GM21737 (cell line): ENCODE measurements at regions not wholly inside any gene's neighbourhood (a gene's known extent, or its start where the extent isn't known, plus 50 kb on each side); places are given as distances from the start of the nearest gene placed in this dataset.

Experiments used
- ATAC-seq: cut with Tn5 transposase; IDR thresholded peaks from one replicate; pipeline ENCODE4 v1.9.1; 2021; ENCODE audit warnings: mild to moderate bottlenecking, moderate library complexity; ENCODE audit not compliant: unreplicated experiment

DNA sequence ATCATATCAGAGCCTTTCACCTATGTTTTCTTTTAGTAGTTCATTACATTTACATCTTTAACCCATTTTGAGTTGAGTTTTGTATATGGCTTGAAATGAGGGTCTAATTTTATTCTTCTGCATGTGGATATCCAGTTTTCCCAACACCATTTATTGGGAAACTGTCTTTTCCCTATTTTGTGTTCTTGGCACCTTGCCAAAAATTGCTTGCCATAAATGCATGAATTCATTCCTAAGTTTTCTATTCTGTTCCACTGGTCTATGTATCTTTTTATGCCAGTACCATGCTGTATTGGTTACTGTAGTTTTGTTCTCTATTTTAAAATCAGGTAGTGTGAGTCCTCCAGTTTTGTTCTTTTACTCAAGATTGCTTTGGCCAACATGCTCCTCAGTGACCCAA lies 144.0 kb upstream of the OBI1 start:
- ATAC-seq: no peak

DNA sequence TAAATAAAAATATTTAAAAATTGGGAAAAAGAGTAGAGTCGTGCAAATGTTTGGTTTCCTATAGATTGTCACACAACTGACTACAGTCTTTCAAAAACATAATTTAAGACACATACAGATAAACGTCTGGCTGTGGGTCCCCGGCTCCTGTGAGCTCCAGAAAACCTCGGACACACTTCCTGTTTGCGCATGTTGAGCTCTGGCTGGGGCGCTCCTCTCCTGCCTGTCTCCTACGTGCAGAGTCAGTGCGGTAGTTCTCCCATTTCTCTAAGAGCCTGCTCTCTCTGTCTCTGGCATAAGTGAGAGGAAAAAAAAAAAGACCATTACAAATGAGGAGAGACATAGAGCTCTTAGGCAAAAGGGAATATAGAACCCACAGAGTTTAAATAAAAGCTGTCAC lies 128.2 kb upstream of the OBI1 start:
- no peak for ATAC-seq

DNA sequence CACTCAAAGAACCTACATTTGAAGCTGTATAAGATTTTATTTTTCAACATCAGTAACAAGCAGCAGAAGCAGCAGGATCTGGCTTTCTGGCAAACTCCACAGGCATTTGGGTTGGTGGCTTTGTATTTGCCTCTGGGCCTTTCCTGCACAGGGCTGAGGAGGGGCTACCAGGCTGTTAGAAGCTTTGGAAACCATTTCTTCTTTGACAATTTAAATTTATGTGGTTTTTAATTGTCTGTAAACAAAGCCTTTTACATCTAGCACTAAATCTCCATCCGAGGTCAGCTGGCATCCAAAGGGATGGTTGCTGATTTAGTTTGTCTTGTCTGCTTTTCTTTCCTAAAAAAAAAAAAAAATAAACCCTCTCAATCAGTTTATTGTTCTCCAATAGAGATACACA lies 127.5 kb upstream of the OBI1 start:
- no peak for ATAC-seq

DNA sequence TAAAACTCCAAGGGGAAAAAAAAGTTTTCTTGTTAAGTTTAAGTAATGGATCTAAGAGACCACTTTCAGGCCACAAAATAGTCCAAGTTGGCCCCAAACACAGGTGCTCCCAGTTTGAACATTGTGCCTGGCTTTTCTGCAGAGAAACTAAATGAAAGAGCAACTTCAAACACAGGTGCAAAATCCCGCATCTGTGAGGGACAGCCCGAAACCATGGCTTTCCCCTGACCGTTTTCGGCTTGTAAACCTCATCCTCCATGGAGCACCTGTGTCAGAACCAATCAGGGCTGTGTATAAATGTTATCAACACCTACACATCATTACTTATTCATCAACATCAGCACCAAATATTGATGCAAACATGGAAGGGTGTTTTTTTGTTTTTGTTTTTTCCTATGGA lies 126.8 kb upstream of the OBI1 start:
- no peak for ATAC-seq

DNA sequence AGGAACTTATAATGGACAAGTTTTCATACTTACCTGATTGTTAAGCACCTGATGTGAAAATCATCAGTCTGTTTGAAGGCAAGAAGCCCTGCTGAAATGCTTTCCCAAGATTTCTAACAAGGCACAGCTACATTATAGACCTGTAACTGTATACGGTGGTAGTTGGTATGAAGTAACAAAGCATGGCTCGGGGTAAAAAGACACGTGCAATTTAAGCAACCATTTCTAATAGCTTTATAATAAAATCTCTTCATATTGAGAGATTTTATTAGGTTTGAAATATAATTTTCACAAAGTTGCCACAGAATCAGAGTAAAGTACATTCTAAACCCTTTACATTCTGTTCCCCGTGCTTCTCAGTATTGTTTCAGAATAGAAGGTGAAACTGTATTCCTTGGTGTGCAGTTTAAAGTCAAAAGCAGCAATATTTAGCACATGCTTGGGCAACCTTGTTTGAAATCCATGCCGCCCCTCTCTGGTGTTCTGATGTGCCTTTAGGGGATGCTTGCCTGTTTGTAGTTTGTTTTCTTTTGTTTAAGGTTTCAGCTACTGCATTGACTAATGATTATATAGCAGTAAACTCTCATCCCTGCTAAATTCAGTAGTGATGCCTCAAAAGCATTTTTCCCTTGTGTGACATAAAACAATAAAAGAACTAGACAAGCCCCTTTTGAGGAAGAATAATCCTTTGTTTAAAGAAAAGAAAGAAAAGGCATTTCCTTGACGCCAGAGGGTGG lies 125.2 kb upstream of the OBI1 start:
- ATAC-seq: no peak

DNA sequence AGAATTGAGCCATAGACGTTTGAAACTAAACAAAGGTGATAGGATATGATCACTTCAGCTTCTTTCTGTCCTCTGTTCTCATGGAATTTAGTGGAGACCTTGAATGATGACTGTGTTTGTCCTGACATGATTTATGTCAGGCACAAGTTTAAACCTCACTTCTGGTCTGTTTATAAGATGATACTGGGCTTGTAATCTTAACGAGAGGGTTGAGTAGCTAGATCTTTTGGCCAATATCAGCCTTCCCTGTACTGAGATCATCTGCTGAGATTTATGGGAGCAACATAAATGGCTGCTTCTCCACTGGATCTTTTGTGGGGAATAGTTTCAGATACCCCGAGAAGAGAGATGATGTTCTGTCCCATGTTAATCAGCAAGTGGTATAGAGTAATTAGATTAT lies 121.8 kb upstream of the OBI1 start:
- no peak for ATAC-seq

DNA sequence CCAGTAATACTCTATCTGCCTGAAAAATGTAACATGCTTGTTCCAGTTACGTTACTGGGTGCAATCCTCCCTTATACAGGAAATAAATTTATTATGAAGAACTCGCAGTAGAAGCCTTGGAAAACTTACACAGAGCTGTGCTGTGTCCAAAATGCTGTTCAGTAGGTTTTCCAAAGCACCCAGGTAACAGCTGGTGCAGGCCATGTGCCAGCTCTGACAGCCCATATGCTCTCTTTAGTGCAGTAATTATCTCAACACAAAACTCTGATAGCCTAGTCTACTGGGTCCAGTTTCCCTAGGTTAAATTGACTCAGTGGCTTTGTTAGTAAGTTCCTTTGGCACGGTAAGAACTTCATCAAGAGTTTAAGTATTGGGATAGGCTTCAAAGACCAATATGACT lies 120.7 kb upstream of the OBI1 start:
- no peak for ATAC-seq

DNA sequence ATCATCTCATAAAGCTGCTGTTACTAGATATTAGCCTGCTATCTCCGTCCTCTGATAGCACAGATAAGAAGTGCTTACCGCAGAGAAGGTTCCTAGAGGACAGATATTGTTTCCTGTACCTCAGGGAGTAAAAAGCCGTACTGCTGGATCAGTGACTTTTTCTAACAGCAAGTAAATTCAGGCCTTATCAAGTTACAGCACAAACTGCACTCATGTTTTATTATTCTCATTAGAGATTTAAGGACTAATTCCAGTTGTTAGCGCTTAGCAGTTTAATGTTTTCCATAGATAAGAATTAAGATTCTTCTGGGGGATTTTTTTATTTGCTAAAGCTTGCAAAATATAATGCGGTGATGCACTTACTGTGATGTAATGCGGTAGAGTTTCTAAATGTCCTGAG lies 119.0 kb upstream of the OBI1 start:
- no peak for ATAC-seq

DNA sequence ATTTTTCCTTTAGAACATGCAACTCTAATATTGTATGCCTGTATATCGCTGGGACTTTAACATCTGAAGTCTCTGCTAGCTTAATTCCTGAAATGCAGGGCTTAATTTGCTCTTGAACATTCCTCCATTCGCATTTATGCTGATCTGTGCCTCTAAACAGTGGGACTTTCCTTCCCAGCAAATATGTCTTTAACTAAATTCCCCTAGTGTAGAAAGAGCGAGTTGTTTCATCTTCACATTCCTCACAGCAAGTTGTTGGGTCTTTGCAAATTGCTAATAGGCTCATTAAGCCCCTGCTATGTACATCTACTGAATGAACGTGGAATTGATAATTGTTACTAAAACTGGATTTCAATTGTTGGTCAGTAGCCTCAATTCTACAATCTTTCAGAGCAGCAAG lies 118.4 kb upstream of the OBI1 start:
- no peak for ATAC-seq

DNA sequence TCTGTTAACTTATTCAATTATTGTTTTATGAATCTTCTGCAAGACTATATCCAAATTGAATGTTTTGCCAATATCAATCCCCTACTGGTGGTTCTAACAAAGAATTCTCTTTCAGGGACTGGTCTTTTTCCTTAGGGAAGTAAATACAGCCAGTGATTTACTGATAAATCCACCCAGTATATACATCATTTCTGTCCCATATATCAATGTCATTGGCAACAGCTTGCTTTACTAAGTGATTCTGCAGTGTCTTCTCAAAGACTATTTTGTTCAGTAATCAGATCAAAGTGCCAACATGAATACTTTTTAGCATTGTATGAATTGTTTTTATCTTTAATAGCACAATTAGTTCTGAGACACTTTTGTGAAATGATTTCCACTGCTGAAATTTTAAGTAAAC lies 114.0 kb upstream of the OBI1 start:
- ATAC-seq: no peak

DNA sequence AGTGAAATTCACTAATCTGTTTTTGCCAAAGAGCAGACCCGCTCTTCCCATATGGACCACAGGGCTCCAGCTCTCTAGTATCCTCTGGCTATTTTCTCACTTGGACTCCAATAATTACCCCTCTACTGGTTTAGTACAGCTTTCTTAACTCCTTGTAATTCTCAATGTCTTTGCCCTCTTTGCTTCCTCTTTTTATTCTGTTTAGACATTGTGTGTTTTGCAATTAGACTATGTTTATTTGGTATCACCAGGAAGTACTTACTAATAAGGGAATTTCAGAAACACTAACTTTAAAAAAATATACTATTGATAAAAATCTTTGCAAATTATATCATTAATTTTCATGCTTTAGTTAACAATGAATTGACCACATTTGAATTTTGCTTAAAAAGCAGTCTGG lies 111.6 kb upstream of the OBI1 start:
- ATAC-seq: no peak

DNA sequence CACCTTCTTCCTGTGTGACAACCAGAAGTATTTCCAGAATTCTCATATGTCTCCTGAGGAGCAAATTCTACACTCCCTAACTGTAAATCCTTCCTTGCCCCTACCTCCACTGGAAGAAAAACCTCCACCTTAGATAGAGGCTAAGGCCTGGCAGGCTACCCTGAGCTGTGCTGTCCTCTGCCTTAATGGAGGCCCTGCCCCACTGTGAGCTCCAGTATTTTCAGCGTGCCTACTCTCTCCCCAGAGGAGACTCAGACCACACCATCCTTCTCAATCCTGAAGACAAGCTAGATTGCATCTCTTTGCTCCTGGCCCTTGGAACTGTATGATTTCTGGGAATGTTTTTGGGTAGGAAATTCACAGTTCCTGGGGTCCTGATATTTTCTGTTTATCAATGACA lies 110.0 kb upstream of the OBI1 start:
- ATAC-seq: no peak

DNA sequence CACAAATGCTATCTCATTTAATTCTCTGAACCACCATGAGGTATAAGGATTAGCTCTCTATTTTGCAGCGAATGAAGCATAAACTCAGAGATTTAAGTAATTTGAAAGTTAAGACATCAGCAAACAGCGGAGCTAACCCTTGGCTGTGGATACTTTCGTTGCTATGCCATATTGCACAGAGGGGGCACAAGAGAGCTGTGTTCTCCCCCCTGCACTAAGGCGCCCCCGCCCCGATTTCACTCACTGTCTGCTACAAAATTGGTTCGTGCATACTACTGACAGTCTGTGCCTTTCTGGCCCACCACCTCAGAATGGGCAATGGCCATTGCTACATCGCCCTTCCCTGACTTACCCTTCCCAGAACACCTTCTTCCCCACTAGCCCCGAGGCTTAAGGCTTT lies 105.7 kb upstream of the OBI1 start:
- ATAC-seq: no peak

DNA sequence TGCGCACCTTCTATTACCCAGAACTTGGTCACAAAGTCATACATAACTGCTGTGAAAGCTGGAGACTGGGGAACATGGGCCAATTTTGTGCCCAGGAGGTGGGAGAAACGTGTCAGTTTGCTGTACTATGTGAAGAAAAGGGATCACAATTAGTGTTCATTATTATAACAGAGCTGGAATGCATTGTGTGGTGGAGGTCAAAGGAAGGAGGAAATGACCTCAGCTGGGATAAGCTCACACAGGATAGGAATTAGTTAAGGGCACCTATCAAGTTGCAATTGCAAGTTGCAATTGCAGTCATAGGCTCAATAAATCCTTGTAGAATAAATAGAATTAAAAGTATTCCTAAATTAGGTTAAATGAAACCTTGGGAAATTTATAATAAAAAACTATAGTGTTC lies 103.9 kb upstream of the OBI1 start:
- no peak for ATAC-seq

DNA sequence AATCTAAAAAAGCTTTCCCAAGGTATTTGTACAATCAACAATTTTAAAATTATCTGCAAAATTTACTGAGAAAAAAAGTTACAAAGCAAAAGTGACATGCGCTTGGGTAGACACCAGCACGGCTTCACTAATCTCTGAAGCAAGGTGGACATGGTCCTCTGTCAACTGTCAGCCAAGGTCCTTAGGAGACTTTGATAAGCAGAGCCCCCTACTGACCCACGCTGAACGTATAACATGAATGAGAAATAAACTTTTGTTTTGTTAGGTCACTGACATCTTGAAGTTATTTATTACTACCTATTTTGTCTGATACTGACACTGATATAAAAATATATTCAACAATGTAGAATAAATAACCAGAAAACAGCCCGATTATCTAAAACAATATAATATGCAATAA lies 100.7 kb upstream of the OBI1 start:
- ATAC-seq: no peak

DNA sequence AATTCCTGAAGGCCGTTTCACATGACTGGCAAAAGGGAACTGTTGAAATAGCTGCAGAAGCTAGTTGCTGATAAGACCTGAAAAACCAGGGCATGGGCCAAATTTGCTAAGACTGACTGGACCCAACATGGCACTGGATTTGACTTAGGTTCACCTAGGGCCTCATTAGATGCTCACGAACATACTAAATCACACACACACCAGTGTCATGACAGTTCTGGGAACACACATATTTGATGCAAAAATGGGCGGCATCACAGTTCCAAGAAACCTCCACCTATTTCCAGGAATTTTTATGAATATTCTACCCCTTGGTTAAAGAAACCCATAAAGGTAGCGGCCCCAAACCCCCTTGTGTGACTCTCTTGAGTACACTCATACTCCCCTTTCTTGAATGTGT lies 99.6 kb upstream of the OBI1 start:
- ATAC-seq: no peak

DNA sequence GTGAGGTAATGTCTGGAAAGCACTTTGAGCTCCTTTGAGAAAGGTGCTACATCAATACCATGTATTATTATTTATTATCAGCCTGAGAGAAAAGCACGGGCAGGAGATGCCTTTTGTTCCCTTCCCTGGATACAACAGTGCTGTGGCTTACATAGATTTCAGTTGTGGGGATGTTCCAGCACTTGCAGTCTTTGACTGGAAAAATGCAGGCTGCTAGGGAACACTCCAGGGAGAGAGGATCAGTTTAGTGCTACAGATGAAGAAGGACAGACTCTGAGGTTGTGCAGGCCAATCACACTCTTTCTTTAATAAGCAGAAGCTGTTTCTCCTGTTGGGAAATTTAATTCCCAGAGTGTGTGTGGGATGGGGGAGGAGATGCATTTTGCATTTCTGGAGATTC lies 94.5 kb upstream of the OBI1 start:
- ATAC-seq: no peak

DNA sequence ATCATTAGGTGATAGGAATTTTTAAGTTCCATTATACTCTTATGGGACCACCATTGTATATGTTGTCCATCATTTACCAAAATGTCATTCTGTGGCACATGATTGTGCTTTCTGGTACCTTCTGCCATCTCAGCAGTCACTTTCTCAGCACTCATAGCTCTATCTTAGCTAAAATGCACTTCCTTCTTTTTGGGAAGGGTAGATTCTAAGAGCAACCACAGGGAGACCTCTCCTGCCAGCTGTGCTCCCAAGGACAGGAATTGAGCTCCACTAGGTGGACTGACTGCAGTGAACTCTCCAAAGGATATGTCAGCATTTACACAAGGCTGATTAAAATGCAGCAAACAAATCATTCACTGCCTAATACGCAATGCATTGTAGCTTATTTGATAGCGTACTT lies 91.8 kb upstream of the OBI1 start:
- no peak for ATAC-seq

DNA sequence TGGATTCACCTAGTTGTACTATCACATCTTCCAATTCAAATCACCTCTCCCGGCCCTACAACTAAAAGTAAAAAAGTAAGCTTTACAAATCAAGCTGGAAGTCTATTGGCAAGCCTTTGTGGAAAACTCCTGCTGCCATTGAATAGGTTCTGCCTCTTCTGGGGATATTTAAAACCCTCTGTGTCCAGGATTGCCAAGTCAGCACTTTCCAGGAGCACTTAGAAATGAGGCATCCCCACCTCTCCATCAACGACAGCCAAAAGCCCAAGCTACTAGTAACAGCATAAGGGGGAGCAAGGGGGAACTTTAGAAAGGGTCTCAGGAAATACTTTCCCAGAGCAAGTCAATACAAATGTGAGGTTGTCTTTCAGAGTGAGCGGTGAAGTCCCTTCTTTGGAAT lies 85.0 kb upstream of the OBI1 start:
- no peak for ATAC-seq

DNA sequence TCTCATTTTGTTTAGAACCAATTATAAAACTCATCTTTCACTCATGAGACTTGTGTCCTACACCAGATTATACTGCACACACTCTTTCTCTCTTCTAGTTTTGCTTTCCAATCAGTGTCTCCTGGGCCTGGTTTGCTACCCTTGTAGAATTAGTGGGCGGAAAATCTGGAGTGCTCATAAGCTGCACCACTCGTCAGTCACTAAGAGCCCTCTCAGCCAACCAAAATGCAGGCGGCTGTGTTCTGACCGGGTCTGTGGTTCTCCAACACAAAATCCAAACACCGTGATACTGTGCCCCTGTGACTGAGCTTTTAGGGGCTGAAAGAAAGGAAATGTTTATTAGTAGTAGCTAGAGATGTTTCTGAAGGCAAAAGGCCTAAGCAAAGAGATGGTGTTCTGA lies 83.7 kb upstream of the OBI1 start:
- no peak for ATAC-seq

DNA sequence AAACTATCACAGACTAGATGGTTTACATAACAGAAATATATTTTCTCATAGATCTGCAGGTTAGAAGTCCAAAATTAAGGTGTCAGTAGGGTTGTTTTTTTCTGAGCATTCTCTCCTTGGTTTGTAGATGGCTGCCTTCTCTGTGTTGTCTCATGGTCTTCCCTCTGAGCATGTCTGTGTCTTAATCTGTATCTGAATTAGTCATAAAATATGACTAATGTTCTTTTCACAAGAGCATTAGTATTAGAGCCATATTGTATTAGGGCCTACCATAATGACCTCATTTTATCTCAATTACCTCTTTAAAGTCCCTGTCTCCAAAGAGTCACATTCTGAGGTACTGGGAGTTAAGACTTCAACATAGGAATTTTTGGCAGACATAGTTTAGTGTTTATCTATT lies 77.2 kb upstream of the OBI1 start:
- ATAC-seq: no peak

DNA sequence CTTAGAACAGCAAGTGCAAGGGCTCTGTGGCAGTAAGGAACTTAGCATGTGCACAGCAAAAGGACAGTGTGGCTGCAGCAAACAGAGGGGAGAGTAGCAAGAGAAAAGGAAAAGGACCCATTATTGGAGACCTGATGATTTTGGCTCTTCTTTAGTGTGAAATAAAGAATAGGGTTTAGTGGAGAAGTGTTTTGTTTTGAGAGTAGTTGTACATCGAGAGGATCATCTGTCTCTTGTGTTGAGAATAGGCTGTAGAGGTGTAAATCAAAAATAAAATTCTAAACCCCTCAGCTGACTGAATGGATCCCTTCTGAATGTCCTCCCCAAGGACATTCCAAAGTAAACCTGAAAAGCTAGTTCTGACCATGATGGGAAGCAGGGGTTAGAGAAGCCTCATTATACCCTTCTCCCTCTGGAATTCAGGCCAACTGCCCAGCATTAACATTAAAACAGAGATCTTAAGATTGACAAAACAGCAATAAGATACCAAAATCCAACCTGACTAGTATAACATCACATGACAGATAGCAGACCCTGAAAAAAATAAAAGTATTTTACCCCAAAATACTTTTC lies 73.6 kb upstream of the OBI1 start:
- ATAC-seq: no peak

DNA sequence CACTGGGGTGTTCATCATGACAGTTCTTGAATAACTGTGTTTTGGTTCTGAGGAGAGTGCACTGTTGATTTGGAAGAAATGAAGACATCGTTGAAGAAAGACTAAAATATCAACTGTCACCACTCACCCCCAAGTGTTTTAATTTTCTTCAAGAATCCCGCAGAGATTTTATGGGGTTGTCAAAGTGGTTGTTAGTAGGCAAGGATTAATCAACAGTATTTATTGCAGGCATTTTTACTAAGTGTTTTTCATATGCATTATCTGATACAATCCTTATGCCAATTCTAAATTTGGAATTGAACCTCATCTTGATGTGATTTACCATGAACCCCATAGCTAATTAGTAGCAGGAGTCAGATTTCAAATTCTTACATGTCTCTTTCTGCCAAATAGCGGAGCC lies 63.7 kb upstream of the OBI1 start:
- no peak for ATAC-seq
